Panc1 (cell line): ENCODE measurements at regions not wholly inside any gene's neighbourhood (a gene's known extent, or its start where the extent isn't known, plus 50 kb on each side); places are given as distances from the start of the nearest gene placed in this dataset.

Source experiments
- ATAC-seq: fragments of 200-7000 bp; cut with Tn5 transposase; 2 replicates; pipeline ENCODE4 v1.9.1; 2020; ENCODE audit warnings: mild to moderate bottlenecking, moderate library complexity
- BruUV-seq: library from RNA; stranded (reverse); fragments of 400-500 nt; replicated peaks from 2 replicates; lab custom pipeline; 2021; lab: Mats Ljungman, UMichigan
- CTCF ChIA-PET: fragments of 300-600 bp; sonication (Branson Sonifier 250); formaldehyde crosslinking; loops from one replicate; lab custom pipeline; 2022; ENCODE audit warnings: antibody characterized with exemption; lab: Charles Lee
- POLR2A ChIA-PET: fragments of 300-600 bp; sonication (Branson Sonifier 250); formaldehyde crosslinking; loops from one replicate; lab custom pipeline; 2022; ENCODE audit warnings: antibody characterized with exemption; lab: Charles Lee
- DNase-seq: peaks from one replicate; pipeline ENCODE4 v3.0.0-alpha.2; 2010; ENCODE audit warnings: low read depth, low spot score
- H3K27ac ChIP-seq: 2 replicates; pipeline ENCODE4 v1.5.1; 2011; ENCODE audit warnings: mild to moderate bottlenecking, low read length, inconsistent platforms
- H3K27me3 ChIP-seq: fragments of 200-500 bp; sonication (Bioruptor generic); 2 replicates; pipeline ENCODE4 v1.6.0; 2014; ENCODE audit warnings: low read length, inconsistent platforms; ENCODE audit not compliant: control insufficient read depth, insufficient read depth
- H3K36me3 ChIP-seq: fragments of 200-500 bp; sonication (Bioruptor generic); 2 replicates; pipeline ENCODE4 v1.5.1; 2014; ENCODE audit warnings: inconsistent platforms, mild to moderate bottlenecking, low read length, moderate library complexity; ENCODE audit not compliant: control insufficient read depth, insufficient read depth
- H3K4me1 ChIP-seq: 2 replicates; pipeline ENCODE4 v1.5.1; 2011; ENCODE audit warnings: inconsistent platforms, mild to moderate bottlenecking, low read length, moderate library complexity; ENCODE audit not compliant: control insufficient read depth, insufficient read depth
- H3K4me3 ChIP-seq, 2 experiments: 2 replicates each; pipeline ENCODE4 v1.5.1; 2011 to 2012; ENCODE audit warnings: low read depth in 2 of 2, low read length in 2 of 2, mild to moderate bottlenecking in 2 of 2, inconsistent platforms in 1 of 2, moderate library complexity in 1 of 2
- H3K9me3 ChIP-seq: fragments of 200-500 bp; sonication (Bioruptor generic); 2 replicates; pipeline ENCODE4 v1.5.1; 2014; ENCODE audit warnings: low read depth, mild to moderate bottlenecking, inconsistent platforms, low read length, moderate library complexity; ENCODE audit not compliant: control insufficient read depth, insufficient read depth
- POLR2AphosphoS5 ChIP-seq: IDR thresholded peaks from 2 replicates; pipeline ENCODE4 v1.6.1; 2012; ENCODE audit warnings: mild to moderate bottlenecking, low read depth, low read length, moderate library complexity
- SIN3A ChIP-seq: IDR thresholded peaks from 2 replicates; pipeline ENCODE4 v1.6.1; 2012; ENCODE audit warnings: low read depth, mild to moderate bottlenecking, low read length, moderate library complexity, borderline replicate concordance; ENCODE audit not compliant: insufficient read depth
- TCF7L2 ChIP-seq: IDR thresholded peaks from 2 replicates; pipeline ENCODE4 v1.6.1; 2011; ENCODE audit warnings: mild to moderate bottlenecking, low read depth, low read length, inconsistent platforms
- in situ Hi-C: cut with HindIII; loops from 2 replicates; pipeline ENCODE4 v1.10.0; 2016; ENCODE audit warnings: low sequenced_read_pairs, low pct_unique_long_range_greater_than_20kb
- intact Hi-C: fragments of 100-400 bp; cut with micrococcal nuclease; formaldehyde crosslinking; loops from one replicate; pipeline ENCODE4 v1.10.0; 2022; ENCODE audit not compliant: unreplicated experiment
- TF ChIP-seq, protein P1 (sequence below): fragments of 450-650 bp; IDR thresholded peaks from 2 replicates; pipeline ENCODE4 v1.5.1; 2017; ENCODE audit warnings: mild to moderate bottlenecking
- TF ChIP-seq, protein P2 (sequence below), 2 experiments: IDR thresholded peaks; 2 replicates each; pipeline ENCODE4 v1.6.1; 2011 to 2012; ENCODE audit warnings: low read depth in 2 of 2, control low read depth in 1 of 2, low read length in 1 of 2, mild to moderate bottlenecking in 1 of 2, moderate library complexity in 1 of 2; ENCODE audit not compliant: insufficient read depth in 1 of 2

DNA sequence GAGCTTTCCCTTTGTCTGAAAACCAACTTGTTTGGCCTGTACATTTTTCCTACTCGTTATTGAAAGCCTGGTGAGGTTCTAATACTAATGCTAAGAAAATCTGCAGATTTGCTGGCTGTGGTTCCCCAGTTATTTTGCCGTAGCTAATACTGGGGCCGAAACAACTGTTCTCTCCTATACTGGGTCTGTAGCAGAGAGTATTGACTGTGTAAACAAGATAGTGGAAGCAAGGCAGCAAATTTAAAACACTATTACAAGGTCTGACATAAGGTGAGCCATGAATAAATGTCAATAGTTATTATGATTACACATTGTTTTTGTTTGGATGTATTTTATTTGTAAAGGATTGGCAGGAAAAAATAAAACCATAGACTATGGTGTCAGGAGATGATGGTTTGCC, 1244.0 kb downstream of the AACS start:
- ChIA-PET CTCF (no interaction called here), POLR2A (no interaction called here)
- ATAC-seq (no peak), DNase-seq (no peak)
- no peaks in the 10 kb centered on the region for H3K36me3 ChIP-seq
- no peaks in the 10 kb centered on the region for H3K4me1 ChIP-seq
- intact Hi-C loops = no loop called here
- H3K4me3 ChIP-seq = no peak overlapping the region
- no peak overlapping the region for H3K27ac ChIP-seq
- H3K9me3 ChIP-seq = no peaks in the 10 kb centered on the region; the same call in 1 of the 2 replicates
- in situ Hi-C loops = no loop called here
- BruUV-seq = no TSS peak
- TF ChIP-seq TCF7L2 (no peak), SIN3A (no peak), POLR2AphosphoS5 (no peak)
- TF ChIP-seq, protein P1, sequence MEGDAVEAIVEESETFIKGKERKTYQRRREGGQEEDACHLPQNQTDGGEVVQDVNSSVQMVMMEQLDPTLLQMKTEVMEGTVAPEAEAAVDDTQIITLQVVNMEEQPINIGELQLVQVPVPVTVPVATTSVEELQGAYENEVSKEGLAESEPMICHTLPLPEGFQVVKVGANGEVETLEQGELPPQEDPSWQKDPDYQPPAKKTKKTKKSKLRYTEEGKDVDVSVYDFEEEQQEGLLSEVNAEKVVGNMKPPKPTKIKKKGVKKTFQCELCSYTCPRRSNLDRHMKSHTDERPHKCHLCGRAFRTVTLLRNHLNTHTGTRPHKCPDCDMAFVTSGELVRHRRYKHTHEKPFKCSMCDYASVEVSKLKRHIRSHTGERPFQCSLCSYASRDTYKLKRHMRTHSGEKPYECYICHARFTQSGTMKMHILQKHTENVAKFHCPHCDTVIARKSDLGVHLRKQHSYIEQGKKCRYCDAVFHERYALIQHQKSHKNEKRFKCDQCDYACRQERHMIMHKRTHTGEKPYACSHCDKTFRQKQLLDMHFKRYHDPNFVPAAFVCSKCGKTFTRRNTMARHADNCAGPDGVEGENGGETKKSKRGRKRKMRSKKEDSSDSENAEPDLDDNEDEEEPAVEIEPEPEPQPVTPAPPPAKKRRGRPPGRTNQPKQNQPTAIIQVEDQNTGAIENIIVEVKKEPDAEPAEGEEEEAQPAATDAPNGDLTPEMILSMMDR = no peak
- TF ChIP-seq, protein P2, sequence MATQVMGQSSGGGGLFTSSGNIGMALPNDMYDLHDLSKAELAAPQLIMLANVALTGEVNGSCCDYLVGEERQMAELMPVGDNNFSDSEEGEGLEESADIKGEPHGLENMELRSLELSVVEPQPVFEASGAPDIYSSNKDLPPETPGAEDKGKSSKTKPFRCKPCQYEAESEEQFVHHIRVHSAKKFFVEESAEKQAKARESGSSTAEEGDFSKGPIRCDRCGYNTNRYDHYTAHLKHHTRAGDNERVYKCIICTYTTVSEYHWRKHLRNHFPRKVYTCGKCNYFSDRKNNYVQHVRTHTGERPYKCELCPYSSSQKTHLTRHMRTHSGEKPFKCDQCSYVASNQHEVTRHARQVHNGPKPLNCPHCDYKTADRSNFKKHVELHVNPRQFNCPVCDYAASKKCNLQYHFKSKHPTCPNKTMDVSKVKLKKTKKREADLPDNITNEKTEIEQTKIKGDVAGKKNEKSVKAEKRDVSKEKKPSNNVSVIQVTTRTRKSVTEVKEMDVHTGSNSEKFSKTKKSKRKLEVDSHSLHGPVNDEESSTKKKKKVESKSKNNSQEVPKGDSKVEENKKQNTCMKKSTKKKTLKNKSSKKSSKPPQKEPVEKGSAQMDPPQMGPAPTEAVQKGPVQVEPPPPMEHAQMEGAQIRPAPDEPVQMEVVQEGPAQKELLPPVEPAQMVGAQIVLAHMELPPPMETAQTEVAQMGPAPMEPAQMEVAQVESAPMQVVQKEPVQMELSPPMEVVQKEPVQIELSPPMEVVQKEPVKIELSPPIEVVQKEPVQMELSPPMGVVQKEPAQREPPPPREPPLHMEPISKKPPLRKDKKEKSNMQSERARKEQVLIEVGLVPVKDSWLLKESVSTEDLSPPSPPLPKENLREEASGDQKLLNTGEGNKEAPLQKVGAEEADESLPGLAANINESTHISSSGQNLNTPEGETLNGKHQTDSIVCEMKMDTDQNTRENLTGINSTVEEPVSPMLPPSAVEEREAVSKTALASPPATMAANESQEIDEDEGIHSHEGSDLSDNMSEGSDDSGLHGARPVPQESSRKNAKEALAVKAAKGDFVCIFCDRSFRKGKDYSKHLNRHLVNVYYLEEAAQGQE (IDR thresholded peaks at IDR 0.05; ENCODE audit: insufficient read depth in 1 of 2, low read depth in 2 of 2, low read length in 1 of 2) = no peak
- H3K27me3 ChIP-seq = no peaks in the 10 kb centered on the region

DNA sequence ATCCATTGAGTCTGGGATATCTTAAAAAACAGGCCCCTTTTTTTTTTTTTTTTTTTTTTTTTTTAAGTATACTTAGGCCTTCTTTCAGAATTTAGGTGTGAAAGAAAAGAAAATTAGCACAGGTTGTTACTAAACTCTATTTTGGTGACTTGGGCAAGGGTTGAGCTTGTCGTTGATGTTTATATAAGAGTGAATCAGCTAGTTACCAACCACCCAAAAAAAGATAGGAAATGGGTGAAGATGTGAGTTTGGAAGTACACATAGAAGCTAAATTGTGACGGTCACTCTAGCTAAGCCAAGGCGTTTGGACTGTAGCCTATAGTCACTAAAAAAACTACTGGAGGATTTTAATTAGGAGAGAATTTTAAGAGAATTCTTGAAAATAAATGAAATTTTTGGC, 1247.2 kb downstream of the AACS start:
- intact Hi-C loops = no loop called here
- DNase-seq (no peak), ATAC-seq (no peak)
- no peak for TF ChIP-seq TCF7L2
- no peak for TF ChIP-seq POLR2AphosphoS5
- TF ChIP-seq SIN3A = no peak
- TF ChIP-seq, protein P2 (IDR thresholded peaks at IDR 0.05; ENCODE audit: insufficient read depth in 1 of 2, low read depth in 2 of 2, low read length in 1 of 2) = no peak
- TF ChIP-seq, protein P1 = no peak
- in situ Hi-C loops = no loop called here
- POLR2A ChIA-PET = no interaction called here
- CTCF ChIA-PET = no interaction called here
- Histone ChIP-seq H3K4me3 (no peak overlapping the region), H3K4me1 (no peaks in the 10 kb centered on the region), H3K9me3 (no peaks in the 10 kb centered on the region; the same call in 1 of the 2 replicates), H3K36me3 (no peaks in the 10 kb centered on the region), H3K27me3 (no peaks in the 10 kb centered on the region), H3K27ac (no peak overlapping the region)
- BruUV-seq = no TSS peak
